NK-92 treated with Interleukin-12 subunit alpha and Interleukin-12 subunit beta, amount 100 ng/mL, for 24 hours (cell line): ENCODE measurements at regions not wholly inside any gene's neighbourhood (a gene's known extent, or its start where the extent isn't known, plus 50 kb on each side); places are given as distances from the start of the nearest gene placed in this dataset.
"Not testable (repeated sequence)": the region's sequence is repeated elsewhere in the genome, so short reads cannot be mapped to it uniquely, and the experiment has no call there.

Experiments used
- DNase-seq: peaks from one replicate; lab custom pipeline; 2025; lab: John Stamatoyannopoulos, UW

DNA sequence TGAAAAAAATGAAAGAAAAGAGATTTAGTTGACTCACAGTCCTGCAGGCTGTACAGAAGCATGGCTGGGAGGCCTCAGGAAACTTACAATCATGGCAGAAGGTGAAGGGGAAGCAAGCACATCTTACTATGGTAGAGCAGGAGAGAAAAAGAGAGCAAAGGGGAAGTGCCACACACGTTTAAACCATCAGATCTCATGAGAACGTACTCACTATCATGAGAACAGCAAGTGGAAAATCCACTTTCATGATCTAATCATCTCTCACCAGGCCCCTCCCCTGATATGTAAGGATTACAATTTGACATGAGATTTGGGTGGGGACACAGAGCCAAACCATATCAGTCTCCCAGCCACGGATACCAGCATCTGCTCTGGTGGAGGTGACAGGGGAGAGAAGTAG, 50.8 kb upstream of the CPOX start:
- no peak for DNase-seq

DNA sequence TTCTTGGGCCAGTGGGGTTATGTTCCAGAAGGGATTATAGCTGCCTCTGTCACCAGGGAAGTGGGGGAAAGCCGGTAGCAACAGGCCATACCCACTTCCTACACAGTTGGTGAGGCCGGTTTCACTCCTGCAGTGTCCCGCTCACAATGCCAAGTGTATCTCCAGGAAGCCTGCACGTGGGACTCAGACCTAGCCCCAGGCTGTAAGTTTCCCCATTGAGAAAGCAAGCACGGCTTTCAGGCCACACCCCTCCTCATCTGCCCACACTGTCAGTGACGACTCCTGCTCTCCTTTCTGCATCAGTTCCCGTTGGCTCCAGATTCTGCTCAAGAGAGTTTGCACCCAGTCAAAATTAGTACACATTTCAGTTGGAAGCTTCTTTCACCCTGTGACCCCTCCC, 51.6 kb upstream of the CPOX start:
- no peak for DNase-seq

DNA sequence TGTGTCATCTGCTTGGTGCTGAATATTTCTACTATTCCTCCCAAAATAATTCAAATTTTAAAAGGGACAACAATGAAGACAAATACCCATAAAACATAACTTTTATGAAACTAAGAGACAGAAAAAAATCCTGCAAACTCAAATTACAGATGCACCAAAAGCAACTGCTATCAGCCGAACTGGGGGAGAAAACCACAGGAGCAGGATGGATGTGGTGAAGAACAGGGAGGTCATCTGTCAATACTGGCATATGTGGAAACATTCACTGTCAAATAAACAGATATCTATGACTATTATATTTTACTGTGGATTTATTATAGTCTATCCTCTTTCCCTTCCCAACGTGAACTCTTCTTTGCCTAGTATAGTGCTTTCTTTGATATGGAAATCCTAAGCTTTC, 53.3 kb upstream of the CPOX start:
- no peak for DNase-seq

DNA sequence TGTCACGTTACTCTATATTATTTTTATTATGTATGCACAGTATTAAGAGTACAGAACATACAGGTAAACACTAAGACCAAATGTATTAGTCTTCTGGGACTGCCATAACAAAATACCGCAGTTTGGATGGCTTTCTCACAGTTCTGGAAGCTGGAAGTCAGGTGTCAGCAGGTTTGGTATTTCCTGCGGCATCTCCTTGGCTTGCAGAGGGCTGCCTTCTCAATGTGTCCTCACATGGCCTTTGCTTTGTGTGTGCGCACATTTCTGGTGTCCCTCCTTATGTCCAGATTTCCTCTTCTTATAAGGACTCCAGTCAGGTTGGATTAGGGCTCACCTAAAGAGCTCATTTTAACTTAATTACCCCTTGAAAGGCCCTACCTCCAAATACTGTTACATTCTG, 53.8 kb upstream of the CPOX start:
- no peak for DNase-seq

DNA sequence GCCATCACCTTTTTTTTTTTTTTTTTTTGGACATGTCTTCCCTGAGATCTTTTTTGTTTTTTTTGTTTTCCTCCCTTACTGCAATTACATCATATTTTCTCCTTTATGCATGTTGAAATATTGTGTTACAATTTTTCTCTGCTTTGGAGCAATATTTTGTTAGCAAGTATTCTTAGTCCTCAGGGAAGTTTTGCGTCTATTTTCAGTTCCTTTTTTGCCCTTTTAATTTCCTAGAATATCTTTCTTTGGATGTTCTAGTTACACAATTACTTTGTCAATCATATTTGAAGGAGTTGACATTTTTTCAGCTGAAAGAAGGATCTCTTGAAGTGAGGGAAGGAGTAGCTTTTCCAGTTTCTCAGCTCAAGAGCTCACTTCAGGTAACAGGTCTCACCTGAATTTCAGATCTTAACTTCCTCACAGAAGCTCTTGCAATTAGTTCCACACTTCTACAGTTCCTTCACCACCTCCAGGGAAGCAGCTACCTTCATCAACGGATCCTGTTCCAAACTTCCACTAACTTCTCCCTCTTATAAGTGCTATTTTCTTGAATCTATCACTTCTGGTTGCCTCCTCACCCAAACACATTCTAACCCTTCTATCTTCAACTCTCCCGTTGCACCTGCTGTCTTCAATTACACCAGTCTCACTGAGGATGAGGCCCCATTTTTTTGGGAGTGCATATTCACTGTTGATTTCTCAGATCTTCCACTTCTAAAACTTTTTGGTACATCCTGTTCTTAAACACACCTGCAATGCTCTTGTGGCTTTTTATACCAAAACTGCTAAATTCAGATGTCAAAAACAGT, 57.8 kb upstream of the CPOX start:
- DNase-seq = no peak

DNA sequence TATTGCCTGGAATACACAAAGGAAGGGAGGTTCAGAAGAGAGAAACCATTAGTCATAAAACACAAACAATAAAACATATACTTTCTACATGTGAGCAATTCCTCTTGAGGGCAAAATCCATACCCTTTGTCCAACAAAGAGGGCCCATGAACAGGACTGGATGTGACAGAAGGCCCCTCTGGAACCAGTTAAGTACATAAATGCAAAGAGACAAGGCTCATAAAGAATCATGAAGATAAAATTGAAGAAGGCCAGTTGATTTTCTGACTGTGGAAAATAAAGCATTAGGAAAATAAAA, 58.3 kb upstream of the CPOX start:
- DNase-seq = no peak

DNA sequence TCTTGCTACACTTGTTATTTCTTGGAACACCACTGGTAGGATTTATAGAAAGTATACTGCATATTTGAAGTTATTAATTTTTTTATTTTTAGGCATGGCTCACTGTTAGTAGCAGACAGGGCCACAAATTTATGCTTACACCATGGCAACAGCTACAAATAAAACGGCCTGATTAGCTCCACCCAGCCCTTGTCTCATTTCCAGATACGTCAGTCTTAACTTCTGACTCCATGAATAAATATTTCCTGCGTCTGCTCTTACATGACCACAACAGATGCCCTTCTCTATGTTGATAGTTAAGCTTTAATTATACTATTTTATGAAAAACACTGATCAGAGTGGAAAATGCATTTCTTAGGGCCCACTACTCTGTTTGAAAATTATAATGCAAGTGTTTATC, 62.3 kb upstream of the CPOX start:
- no peak for DNase-seq

DNA sequence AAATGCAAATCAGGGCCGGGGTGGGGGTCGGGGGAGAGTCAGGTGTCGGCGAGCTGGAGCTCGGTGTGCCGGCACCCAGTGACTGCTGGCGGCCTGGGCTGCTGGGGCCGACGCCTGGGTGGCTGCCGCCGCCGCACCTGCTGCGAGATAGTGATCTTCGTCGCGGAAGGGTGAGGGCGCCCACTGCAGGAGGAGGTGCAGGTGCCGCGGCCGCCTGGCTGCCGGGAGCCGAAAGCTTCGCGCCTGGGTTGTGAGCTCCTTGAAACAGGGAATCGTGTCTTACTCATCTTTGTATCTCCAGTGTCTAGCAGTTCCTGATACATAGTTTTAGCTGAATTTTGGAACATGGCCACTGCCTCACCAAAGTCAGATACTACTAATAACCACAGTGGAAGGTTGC, 64.0 kb upstream of the CPOX start:
- DNase-seq = no peak

DNA sequence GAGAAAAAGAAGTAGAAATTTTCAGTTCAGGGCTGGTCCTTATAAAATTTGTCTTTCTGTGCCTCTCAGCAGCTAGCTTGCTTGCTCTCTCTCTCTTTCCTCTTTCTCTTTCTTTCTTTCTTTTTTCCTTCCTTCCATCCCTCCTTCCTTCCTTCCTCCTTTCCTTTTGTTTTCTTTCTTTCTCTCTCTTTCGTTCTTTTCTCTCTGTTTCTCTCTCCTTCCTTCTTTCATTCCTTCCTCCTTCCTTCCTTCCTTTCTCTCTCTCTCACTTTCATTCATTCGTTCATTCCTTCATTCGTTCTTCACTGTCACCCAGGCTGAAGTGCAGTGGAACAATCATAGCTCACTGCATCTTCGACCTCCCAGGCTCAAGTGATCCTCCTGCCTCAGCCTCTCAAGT, 69.3 kb upstream of the CPOX start:
- DNase-seq = no peak

DNA sequence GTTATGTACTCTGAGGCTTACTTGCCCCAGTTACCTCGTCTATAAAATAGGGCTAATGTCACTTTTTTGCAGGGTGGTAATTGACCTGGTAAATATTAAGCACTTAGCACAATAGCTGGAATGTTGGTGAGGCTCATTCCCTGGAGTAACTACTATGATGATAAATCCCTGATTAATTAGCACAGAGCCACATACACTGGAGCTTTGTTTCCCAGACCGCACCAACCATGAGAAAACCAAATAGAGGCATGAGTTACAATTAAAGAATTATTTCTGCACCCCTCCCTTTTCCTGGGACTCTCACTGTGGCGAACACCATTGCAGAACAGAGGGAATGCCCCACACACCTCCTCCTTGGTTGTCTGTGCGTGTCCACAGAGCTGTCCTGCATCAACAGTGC, 76.6 kb upstream of the CPOX start:
- no peak for DNase-seq

DNA sequence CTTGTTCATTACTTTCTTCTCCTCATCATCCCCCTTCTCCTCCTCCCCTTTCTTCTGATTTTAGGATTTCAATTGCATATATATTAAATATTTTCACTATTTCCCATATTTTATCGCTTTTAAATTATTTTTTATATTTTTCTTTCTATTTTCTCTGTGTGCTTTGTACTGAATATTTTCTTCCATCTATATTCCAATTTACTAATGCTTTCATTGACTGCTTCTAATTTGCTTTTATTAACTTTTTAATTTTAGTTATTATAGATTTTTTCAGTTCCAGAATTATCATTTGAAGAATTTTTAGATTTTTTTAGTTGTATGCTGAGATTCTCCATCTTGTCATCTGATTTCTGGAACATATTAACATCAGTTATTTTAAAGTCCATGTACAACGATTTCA, 83.2 kb upstream of the ST3GAL6 start:
- DNase-seq = no peak

DNA sequence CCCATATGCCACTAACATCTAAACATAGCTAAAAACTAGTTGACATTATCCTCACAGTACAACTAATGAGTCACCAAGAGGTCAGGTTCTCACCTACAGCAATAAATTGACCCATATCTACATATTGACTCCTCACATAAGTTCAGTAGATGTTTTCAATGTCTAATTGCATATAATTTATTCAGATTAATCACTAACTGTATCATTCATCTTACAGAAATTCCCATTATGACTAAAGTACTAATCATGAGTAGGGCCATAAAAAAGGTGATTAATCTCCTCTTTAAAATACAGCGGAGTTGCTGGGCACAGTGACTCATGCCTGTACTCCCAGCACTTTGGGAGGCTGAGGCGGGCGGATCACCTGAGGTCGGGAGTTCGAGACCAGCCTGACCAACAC, 82.4 kb upstream of the ST3GAL6 start:
- DNase-seq = no peak

DNA sequence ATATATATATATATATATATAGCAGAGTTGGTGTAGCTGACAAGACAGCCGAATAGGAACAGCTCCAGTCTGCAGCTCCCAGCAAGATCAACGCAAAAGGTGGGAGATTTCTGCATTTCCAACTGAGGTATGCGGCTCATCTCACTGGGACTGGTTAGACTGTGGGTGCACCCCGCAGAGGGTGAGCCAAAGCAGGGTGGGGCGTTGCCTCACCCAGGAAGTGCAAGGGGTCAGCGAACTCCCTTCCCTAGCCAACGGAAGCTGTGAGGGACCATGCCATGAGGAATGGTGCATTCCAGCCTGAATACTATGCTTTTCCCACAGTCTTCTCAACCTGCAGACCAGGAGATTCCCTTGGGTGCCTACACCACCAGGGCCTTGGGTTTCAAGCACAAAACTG, 81.7 kb upstream of the ST3GAL6 start:
- no peak for DNase-seq

DNA sequence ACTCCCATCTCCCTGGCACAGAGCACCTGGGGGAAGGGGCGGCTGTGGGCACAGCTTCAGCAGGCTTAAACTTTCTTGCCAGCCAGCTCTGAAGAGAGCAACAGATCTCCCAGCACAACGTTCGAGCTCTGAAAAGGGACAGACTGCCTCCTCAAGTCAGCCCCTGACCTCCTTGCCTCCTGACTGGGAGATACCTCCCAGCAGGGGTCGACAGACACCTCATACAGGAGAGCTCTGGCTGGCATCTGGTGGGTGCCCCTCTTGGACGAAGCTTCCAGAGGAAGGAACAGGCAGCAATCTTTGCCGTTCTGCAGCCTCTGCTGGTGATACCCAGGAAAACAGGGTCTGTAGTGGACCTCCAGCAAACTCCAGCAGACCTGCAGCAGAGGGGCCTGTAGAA, 80.7 kb upstream of the ST3GAL6 start:
- DNase-seq = not testable (repeated sequence)

DNA sequence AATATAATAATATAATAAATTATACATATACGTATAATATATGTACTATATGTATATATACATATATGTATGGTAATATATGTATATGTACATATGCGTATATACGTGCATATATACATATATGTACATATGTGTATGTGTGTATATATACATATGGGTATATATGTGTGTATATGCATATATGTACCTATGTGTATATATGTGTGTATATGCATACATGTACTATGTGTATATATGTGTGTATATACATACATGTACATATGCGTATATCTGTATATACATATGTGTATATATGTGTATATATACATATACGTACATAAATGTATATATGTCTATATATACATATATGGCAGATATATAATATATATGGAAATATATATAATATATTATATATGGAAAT, 74.8 kb upstream of the ST3GAL6 start:
- DNase-seq = no peak

DNA sequence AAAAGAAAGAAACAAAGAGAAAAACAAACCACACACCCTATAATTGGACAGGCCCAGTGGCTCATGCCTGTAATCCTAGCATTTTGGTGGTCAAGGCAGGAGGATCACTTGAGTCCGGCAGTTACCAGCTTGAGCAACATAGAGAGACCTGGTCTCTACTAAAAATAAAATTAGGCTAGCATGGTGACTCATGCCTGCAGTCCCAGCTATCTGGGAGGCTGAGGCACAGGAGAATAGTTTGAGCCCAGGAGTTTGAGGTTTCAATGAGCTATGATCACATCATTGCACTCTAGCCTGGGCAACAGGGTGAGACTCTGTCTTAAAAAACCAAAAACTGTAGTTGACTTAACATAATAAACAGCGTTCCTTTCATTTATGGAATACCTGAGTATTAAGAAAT, 72.3 kb upstream of the ST3GAL6 start:
- peak; percentile 31 for DNase-seq

DNA sequence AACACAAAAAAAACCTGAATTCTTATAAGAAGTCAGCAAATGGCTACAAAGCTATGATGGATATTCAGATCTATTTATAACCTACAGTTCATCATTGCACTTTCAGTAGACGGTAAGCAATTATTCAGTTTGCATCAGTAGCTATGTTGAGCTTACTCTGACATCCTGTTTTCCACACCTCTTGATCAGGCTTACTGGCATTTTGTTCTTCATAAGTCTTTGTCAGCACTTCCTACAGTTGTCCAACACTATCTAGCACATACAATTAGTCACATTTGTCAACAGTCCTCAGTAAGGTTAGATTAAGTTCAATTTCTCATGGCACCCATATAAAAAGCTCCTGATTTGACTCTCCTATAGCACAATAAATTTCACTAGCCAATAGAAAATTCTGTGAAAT, 71.2 kb upstream of the ST3GAL6 start:
- DNase-seq = no peak

DNA sequence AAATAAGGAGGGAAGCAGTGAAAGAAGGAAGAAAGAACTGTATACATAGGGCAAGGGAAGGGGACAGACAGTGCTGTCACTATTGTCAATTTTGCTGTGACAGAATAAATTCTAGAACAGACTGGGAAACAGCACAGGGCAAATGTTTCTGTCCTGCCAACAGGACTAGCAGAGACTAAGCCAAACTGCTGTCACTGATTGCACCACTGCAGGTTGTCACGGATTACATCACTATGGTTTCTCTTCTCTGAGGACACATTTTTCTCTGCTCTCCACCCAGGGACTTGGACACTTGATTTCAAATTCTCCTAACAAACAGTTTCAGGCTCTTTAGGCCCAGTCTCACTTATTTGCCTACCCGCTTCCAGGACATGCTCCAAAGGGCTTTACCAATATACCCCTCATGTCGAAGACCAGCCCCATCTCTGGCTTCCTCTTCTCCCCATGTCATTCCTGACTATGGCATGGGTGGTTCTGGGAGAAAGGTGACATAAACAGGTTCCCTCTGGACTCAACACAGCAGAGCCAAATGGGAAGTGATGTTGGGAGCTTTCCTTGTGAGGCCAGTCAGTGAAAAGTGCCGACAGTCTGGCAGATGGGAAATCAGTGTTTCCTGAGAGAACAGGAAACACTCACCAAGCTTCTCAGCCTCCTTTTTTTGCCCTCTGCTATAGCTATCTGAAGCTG, 70.2 kb upstream of the ST3GAL6 start:
- peak; percentile 24 for DNase-seq

DNA sequence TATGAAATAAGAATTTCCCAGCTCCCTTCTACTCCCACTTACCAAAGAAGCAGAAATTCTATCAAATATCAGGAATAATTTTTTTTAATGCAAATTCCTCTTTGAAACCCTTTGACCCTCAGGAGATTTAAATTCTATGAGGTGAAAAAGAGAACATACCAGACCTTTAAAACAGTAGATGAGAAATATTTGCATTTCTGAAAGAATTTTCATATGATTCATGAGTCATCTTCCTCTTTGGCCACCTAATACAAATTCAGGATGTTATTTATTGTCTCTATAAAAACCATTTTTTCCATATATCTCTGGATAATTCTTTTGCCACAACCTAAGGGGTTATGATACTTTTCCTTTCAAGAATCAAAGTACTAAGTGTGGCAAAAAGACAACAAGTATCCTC, 67.3 kb upstream of the ST3GAL6 start:
- no peak for DNase-seq

DNA sequence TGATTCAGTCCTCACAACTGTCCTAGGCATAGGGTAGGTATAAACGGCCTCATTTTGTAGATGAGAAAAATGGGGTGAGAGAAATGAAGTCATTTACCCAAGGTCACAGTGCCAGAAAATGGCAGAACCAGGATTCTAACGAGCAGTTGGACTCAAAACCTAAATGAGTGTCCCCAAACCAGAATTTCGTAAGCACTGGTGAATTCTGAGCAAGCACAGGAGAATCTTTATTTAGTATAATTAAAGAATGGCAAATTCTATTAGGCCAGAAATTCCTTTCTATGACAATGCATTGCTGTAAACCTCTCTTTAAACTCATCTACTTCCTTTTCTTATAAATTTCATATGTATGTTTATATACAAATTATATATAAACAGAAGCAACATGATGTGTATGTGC, 66.8 kb upstream of the ST3GAL6 start:
- DNase-seq = not testable (repeated sequence)

DNA sequence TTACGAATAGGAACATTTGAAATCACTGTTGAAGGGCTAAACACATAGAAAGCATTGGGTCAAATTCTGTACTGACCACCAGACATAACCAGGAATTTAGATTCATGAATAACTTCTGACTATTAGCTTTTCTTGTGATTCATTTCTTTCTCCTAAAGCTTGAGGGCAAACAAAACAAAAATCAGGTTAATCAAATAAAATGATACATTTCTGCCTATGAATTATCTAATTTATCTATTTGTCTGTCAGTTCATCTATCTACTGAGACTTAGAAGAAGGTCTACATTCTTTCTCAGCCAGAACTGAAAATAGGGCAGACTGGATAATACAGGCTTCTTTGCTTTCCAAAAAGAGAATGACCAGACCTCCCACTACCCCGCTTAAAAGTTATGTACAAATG, 65.9 kb upstream of the ST3GAL6 start:
- no peak for DNase-seq

DNA sequence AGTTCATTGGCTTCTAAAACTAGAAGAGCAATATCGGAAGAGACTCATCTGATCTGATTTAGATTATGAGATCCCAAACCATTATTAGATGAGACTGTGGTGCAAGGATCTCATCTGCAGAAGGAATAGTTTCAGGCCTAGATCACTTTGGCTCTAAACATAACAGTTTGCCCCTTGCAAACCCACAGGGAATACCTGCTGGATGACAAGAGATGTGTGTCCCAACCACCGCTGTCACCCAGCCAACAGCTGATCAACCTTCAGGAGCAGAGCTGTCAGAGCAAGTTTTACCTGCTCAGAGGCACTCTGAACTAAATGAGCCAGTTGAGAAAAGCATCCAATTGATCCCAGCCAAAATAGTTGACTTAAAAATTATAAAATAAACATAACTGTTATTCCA, 64.0 kb upstream of the ST3GAL6 start:
- DNase-seq = no peak

DNA sequence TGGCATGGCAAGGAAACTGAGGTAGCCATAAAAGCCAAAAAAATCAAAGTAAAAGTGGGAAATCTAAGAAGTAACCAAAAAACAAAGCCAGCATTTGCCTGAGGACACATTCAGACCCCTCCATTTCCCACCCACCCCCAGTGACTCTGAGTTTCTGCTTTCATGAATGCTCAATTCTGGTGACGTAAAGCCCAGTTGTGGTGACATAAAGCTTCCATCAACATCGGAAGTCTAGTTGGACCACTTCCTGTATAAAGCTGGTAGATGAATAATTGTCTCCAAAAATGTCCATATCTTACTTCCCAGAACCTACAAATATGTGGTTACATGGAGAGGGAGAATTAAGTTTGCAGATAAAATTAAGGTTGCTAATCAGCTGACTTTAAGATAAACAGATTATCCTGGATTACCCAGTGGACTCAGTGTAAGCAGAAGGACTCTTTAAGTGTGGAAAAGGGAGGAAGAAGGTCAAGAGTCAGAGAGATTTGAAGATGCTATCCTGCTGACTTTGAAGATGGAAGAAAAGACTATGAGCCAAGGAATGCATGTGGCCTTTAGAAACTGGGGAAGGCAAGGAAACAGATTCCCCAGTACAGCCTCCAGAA, 62.0 kb upstream of the ST3GAL6 start:
- no peak for DNase-seq

DNA sequence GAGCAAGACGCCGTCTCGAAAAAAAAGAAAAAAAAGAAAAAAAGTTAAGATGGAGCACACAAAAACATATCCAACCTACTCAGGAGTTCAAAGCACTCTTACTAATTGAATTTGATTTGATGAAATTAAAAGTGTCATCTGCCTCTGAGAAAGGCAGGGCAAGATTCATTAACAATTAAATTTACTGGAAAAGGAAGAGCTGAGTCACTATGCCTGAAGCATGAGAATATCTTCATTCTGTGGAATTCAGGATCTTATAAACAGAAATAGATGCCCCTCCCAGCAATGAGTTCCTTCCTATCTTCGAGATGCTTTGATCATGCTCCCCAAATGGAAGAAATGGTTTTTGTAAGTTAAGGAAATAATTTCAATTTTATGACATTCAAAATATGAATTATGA, 61.0 kb upstream of the ST3GAL6 start:
- no peak for DNase-seq
